GM12875 (cell line): ENCODE measurements at regions not wholly inside any gene's neighbourhood (a gene's known extent, or its start where the extent isn't known, plus 50 kb on each side); places are given as distances from the start of the nearest gene placed in this dataset.

Experiments used
- H3K4me3 ChIP-seq: one replicate; pipeline ENCODE4 v1.5.1; 2011; ENCODE audit warnings: low read depth, low read length, control low read depth
- TF ChIP-seq, protein P1 (sequence below): IDR thresholded peaks from 2 replicates; pipeline ENCODE4 v1.5.1; 2011; ENCODE audit warnings: low read depth, mild to moderate bottlenecking, control low read depth, inconsistent platforms, low read length, moderate library complexity, borderline replicate concordance; ENCODE audit not compliant: insufficient read depth

DNA sequence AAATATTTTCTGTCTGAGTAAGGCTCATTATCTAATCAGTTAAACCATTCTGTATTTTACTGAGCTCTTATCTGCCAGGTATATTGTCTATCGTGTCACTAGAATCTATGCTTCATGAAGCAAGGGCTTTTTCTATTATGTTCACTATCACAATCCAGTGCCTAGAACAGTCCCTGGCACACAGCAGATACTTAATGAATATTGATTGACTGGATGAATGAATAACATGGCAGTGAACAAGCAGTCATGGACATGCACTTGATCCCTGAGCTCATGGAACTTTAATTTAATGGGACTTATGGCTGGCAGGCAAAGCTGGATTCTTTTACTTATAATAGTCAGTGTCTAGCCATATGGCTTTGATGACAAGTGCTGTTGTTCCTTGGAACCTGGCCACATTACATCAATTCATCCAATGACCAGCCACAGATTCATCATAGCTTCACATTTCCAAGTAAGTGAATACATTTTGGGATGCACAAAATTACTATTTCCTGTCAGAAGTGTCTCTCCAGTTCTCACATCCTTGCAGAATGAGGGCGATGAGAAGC is 214.8 kb downstream of the COG6 start:
- TF ChIP-seq, protein P1, sequence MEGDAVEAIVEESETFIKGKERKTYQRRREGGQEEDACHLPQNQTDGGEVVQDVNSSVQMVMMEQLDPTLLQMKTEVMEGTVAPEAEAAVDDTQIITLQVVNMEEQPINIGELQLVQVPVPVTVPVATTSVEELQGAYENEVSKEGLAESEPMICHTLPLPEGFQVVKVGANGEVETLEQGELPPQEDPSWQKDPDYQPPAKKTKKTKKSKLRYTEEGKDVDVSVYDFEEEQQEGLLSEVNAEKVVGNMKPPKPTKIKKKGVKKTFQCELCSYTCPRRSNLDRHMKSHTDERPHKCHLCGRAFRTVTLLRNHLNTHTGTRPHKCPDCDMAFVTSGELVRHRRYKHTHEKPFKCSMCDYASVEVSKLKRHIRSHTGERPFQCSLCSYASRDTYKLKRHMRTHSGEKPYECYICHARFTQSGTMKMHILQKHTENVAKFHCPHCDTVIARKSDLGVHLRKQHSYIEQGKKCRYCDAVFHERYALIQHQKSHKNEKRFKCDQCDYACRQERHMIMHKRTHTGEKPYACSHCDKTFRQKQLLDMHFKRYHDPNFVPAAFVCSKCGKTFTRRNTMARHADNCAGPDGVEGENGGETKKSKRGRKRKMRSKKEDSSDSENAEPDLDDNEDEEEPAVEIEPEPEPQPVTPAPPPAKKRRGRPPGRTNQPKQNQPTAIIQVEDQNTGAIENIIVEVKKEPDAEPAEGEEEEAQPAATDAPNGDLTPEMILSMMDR: no peak
- H3K4me3 ChIP-seq: no peak overlapping the region

DNA sequence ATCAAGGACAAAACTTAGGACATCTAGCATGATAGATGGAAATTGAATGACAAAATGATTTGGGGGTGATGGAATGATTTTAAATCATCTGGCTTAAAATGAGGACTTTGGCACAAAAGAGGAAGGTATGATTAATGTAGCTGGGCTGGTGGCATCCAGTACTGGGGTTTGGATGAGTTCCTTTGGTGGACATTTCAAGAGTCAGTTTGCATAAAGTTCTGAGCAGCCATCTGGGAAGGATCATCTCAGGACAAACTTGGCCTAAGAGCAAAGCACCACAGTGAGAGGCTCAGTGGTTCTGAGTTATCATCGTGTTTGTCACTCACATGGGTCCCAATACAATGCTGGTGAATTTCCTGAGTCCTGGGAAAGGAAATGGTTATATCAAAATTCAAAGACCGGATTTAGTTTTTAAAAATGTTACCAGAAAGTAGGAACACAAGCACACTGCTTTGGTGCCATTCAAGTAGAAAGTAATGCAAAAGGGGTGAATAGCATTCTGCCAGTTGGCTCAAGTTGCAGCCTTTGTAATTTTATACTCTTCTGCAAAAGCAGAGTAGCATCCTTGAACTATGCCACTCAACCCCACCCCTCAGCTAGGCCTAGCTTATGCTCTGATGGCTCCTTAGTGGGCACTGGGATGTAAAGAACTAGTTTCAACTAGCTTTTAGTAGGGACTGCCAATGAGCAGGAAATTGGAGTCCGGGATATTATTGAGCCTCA is 219.0 kb downstream of the COG6 start:
- TF ChIP-seq, protein P1: no peak
- H3K4me3 ChIP-seq: no peak overlapping the region

DNA sequence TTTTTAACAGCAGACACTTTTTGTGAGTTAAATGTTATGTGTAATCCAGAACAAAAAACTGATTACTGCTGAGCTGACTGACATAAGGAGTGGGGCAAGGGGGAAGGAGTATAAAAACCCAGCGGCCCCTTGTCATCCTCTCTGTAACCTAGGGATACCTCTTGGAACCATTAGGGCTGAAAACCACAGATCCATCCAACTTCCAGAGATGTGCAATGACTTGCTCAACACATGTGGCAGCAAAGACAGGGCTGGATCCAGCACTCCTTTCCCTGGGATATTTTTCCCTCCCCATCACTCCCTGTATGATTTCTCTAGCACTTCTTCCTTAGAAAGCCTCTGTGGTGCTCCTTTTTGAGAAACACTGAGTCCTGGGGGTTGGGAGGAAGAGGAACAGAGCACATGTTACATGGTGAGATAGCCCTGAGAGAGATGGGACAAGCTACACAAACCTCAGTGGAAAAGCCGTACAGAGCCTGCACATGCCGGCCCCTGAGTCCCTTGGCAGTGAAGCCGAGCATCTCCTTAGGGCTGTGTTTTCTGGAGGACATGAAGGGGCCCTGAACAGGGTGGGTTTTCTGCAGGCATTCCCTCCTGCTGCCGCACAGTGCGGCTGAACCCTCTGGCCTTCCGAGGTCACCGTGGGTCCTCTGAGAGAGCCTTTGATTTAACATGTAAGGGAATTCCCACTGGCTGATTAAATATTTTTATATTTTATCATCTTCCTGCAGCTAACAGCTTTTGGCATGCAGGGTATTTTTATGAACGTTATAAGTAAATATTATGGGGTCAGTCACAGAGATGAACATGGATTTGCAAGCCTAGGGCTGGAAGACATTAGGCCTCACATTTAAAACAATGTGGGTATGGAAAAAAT is 219.9 kb downstream of the COG6 start:
- H3K4me3 ChIP-seq: no peak overlapping the region
- TF ChIP-seq, protein P1: no peak

DNA sequence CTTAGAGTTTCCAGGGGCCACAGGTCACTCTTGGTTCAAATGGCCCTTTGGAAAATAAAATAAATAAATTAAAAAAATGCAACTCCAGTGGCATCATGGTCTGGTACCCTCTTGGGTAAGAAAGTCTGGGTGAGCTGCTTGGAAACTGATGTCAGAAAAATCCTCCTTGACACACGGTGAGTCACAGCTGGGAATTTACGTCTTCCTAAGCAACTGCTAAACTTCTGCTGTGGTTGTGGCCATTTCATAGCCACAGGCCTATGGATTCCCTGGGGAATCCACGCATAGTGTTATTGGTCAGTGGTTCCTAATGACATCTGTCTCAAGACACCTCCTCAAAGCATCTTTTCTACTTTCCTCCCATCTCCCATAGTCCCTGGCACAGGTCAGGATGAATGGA is 220.8 kb downstream of the COG6 start:
- no peak overlapping the region for H3K4me3 ChIP-seq
- TF ChIP-seq, protein P1: no peak

GRCh38 chr13:39877134-39877533 is 221.7 kb downstream of the COG6 start:
- H3K4me3 ChIP-seq: no peak overlapping the region
- TF ChIP-seq, protein P1: no peak

DNA sequence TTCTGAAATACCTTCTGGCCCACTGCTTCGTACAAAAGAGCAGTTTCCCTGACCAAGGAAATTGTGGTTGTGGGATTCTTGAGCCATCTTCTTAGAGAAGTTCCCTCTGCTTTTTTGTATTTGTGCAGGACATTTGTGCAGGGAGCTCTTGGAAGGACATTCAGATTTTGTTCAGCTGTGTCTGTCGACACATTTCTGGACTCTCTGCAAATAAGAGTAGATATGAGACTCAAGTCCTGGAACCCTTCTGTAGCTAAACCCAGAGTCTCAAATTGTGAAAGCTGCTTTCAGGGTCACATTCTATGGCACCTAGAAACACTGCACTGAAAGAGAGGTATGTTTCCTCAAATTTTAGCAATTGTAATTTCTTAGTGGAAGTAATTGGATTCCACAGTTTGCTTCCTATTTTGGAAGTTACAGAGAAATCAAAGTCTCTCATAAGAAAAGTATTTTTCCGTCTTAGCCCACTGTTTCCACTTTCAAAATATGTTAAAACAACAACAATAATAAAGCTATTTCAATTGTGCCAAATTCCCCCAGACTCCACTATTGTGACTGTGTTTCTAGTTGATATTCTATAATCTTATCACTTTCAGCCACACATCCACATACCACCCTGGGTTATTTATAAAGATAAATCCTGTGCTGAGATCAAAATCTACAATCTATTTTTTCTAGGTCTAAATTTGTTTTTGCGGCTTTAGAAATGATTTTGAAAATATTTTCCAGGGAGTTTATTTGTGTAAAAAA is 224.0 kb downstream of the COG6 start:
- no peak overlapping the region for H3K4me3 ChIP-seq
- TF ChIP-seq, protein P1: no peak
